ENCODE measurements at regions not wholly inside any gene's neighbourhood (a gene's known extent, or its start where the extent isn't known, plus 50 kb on each side); places are given as distances from the start of the nearest gene placed in this dataset.

DNA sequence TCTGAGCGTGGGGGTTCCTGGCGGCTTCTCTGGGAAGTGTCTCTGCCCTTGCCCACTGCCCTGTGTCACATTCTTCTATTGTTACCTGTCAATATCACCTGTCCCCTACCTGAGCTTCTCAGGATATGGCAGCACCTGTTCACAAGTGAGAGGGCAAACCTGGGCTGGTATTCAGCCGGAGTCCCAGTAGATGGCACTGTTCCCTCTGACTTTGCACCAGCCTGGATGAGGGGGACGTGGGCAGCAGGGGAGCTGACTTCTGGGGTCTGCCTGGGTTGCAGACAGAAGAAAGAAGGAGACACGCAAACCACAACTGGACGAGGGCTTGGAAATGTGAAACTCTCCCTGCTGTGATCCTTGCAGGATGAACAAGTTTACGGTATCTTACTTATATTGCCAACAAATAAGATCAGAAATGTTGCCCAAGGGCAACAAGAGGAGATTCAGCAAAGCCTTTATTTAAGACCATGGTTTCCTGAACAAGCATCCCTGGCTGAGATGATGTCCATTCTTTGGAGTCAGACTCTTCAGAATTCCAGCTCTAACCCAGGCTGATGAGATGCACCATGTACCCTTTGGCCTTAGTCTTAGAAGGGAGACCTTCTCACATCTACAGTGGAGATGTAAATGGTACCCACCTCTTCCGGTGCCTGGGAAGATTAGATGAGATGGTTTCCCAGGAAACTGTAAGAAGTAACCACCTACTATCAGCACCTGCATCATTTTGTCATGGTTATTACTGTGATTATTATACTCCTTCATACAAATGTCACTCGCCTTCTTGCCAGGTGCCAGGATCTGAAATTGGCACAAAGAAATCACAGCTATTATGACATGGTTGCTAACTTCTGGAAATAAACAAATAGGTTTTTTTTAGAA lies 400.0 kb upstream of the CDH4 start:
- DNase-seq (ENCODE audit: low spot score), result peak; percentile 64

DNA sequence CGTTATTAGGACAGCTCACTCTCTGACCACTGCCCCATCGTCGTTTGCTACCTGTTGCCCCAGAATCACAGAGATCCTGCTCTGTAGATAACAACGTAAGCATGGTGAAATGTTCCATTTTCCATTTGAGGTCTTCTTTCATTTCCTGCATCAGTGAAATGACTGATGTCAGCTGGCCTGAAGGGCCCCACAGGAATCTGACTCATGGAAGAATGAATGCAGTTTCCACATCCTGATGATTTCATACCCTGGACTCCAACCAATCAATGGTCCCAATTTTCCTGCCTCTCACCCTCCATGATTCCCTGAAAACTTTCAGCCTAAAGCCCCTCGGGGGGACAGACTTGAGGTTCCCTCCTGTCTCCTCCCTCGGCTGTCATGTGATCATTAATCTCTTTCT lies 394.4 kb upstream of the CDH4 start:
- DNase-seq (ENCODE audit: low spot score), result no peak

DNA sequence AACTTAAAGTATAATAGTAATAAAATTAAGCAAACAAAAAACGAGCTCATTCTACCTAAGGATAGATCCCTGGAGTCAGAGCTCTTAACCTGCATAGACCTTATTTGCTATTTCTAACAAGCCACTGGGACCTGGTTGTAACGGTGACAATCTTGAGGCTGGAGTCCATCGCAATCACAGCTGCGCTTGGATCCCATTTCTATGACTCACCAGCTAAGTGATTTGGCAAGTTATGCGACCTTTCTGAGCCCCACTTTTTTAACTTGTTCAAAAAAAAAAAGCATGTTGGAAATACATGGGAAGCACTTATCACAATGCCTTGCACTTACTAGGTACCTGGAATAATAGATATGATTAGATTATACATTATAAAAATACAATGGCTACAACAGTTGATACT lies 389.5 kb upstream of the CDH4 start:
- no peak for DNase-seq (ENCODE audit: low spot score)

DNA sequence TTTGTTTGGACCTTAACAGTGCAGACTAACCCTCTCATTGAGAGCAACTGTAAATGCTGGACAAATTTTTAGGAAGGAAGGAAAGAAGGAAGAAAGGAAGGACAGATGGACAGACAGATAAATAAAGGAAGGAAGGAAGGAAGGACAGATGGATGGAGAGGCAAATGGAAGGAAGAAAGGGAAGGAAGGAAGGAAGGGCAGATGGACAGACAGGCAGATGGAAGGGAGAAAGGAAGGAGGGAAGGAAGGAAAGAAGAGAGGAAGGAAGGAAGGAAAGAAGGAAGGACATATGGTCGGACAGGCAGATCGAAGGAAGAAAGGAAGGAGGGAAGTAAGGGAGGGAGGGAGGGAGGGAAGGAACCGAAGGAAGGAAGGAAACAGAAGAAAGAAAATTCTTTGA lies 388.5 kb upstream of the CDH4 start:
- DNase-seq (ENCODE audit: low spot score), result no peak

DNA sequence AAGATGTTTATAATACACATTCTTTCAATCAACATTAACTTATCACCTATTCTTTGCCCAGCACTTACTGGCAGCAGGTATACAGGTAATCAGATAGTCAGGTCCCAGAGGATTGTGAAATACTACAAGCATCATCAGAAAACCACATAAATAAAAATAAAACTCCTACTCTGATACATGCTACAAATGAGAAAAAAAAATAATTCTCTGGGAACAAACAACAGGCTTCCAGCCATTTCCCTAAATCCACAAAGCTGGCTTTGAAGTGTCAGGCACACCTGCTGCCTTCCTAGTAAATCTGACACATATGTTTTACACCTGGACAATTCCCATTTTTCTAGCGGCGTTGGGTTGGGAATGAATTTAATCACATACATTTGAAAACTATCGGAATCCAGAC lies 384.5 kb upstream of the CDH4 start:
- DNase-seq (ENCODE audit: low spot score), result no peak

DNA sequence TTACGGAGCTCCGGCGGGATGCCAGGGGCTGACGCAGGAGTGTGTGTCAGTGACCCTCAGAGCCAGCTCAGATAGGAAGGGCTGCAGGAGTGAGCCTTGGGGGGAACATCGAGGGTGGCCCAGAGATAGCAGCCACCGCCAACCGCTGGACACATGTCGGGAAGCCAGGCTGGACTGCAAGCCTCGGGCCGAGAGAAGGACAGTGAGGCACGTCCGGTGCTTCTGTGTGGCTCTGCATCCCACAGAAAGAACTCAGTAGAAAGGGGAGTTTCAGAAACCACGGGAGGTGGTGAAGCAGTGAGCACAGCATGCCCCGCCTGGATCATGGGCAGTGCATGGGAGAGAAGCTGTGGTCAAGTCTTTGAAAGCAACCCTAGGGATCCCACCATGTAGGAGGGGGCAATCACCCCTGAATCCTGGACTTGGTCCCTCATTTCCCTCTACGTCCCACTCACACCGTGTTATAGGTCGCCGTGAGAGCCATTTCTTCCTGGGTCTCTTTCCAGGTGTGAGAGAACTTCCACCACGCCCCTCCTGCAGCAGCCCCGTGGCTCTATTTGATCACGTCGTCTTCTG lies 383.7 kb upstream of the CDH4 start:
- no peak for DNase-seq (ENCODE audit: low spot score)

DNA sequence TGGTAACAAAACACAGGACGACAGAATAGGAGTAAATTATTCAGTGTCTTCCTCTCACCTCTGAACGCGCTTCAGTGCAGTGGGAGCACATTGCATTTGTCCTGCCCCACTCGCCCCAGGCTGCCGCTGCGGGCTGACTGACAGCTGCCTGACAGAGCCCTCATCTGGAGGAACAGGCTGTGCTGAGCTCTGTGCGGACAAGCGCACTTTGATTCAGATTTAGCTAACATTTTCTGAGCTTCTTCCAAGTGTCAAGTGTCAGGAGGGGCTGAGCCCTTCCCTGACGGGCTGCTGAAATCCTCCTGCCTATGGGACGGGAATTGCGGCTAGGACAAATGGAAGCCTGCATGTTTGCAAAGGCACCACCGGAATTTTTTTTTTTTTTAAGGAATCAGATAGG lies 383.0 kb upstream of the CDH4 start:
- DNase-seq (ENCODE audit: low spot score), result no peak

DNA sequence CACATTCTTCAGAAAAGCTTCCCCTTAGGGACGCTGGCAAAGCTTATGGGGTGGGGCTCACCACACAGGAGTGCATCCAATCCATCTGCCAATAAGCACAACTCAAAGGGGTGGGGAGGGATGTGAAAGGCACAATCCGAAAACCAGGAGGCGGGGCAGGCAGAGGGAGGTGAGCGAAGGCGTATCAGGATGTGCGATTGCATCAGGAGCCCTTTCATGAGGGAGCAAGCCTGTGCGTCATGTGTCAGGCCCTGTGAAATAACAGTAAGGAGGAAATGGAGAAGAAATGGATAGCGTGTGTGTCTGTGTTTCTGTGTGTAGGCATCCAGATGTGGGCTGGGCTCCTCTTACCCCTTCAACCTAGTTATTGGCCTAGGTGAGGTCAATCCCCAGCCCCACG lies 382.4 kb upstream of the CDH4 start:
- DNase-seq (ENCODE audit: low spot score), result no peak

DNA sequence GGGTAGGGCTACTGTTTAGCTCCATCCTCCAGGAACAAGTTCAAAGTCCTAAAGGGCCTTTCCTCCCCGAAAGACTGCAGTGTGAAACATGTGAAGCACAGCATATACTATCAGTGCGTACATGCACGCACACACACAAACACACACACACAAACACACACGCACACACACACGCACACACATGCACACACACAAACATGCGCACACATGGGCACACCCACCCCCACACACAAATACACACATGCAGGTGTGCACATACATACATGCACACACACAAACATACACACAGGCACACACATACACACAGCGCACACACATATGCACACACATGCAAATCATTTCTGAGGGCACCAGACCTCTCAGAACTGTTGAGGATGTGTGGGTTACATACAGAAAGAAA lies 382.0 kb upstream of the CDH4 start:
- no peak for DNase-seq (ENCODE audit: low spot score)

DNA sequence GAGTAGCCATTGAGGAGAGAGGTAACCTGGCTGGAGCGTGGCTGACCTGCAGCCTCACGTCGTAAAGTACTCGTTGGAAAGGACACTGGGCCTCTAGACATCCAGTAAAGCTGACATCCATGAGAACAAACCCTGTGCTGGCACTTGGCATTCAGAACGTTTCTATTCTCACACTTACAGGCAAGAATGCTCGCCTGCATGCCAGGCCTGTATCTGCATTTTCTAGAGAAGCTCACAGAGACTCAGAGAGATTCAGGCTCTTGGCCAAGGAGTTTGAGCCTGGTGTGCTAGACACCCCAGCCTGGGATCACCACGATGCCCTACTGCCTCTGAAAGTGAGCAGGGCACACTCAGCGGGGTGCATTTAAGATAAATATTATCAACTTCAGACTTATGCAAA lies 379.8 kb upstream of the CDH4 start:
- no peak for DNase-seq (ENCODE audit: low spot score)

DNA sequence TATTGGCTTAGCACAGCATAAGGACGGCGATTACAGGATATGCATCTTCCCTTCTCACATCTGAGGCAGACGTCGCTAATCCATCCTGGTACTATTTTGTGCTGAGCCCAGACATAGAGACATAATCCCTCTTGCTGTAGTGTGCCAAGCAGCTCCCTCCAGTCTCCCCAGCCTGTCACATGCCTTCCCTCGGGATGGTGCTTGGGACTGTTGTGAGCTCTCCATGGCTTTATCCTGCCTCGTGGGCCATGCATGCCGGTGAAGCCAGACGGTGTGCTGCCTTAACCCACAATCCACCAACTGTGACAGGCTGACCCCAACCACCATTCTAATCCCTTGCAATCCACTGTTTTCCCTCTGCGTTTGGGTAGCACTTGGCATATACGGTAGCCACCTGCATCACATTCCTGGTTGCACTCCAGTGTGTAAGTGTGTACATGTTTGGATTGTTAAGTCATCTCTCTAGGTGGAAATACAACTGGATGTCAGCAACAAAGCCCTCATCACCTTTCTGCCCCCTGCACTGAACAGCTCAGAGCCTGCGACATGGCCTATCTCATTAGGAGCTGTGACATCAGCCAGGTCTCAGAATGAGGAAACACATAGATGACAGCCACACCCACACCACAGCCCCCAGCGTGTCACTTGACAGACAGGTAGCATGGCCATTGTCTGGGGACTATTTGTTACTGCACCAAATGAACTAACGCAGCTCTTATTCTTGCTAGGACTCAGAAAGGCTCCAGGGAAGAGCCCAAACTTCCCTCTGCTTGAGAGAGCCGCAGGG lies 374.8 kb upstream of the CDH4 start:
- DNase-seq (ENCODE audit: low spot score), result no peak

DNA sequence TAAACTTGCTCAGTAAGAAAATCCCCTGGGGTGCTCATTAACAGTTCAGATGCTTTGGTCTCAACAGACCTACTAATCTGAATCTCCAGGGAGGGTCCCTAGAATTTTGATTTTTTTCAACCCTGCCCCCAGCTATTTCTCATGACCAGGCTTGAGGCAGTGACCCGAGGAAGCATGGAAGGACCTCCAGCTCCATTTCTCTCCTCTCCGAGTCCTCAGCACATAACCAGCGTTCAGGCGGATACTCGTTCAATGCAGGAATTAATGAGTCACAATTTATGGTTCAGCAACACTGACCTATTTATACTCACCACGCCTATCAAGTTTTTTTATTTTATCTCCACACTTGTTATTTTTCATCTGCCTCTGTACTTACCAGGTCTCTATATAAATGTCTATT lies 369.2 kb upstream of the CDH4 start:
- no peak for DNase-seq (ENCODE audit: low spot score)

DNA sequence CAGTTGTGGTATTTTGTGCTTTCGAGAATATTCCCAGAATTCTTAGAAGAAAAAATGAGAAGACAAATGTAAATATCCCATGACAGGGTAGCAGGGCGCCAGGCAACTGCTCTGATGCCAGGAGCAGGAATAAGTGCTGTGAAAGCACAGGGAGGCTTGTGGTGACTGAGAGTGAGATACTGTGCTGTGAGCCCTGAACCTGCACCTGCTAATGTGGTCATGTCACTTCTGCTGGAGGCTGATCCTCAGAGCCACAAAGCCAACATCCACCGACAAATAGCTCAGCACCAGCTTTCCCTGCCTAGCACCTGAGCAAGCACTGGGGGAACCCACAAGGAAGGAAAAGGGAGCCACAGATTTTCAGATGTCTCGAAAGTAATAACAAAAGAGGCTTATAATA lies 368.6 kb upstream of the CDH4 start:
- no peak for DNase-seq (ENCODE audit: low spot score)

DNA sequence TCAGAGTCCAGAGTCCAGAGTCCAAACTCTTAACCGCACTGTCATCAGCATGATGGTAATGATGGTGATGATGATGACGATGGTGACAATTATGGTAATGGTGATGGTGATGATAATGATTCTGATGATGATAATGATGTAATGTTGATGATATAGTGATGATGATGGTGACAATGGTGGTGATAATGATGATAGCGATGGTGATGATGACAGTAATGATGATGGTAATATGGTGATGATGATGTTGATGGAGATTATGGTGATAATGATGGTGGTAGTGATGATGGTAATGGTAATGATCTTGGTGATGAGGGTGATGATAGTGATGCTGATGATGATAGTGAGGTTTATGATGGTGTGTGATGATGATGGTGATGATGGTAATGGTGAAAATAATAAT lies 367.8 kb upstream of the CDH4 start:
- no peak for DNase-seq (ENCODE audit: low spot score)

DNA sequence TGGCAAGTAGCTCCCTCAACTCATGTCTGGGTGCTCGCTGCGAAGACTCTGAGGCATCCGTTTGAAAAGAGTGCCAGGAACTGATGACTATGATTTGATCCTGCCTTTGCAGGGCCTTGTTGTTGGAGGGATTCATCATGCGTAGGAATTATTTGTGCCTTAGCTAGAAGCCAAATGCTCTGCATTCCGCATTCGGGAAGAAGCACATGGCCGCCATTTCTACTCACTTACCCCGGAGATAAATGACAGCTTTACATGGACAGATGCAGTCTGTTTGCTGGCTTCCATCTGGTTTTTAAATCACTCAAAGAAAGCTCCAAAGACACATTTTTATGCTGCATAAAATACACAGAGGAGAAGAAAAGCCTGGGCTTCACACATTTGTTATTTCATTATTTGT lies 363.3 kb upstream of the CDH4 start:
- DNase-seq (ENCODE audit: low spot score), result no peak

DNA sequence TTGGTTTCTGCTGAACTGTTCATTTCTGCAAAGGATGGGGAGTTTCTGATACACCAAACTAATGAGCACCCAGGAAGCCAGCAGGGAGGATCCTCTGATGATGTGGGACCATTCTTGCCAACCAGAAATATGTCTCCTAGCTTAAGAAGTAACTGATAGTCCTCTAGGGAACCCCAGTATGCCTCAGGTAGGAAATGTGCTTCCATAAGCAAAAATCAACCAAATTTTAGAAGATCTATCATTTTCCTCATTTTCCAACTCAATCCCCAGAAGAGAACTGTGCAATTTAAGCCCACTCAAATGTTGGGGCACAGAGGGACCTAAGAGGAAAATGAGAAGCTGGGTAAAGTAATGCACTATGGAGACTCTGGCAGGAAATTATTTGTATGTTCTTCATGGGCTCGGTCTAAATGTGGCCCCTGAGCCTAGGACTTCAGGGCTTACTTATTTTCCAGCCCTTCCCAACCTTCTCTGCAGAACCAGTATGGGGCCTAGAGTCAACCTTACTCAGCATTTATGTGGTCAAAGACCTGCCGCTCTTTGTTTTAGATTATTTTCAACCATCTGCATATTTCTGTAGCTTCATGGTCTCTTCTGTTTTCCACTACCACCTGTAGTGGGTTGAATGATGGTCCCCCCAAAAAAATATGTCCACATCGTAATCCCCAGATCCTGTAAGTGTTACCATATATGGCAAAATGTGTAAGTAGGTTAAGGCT lies 359.8 kb upstream of the CDH4 start:
- no peak for DNase-seq (ENCODE audit: low spot score)

DNA sequence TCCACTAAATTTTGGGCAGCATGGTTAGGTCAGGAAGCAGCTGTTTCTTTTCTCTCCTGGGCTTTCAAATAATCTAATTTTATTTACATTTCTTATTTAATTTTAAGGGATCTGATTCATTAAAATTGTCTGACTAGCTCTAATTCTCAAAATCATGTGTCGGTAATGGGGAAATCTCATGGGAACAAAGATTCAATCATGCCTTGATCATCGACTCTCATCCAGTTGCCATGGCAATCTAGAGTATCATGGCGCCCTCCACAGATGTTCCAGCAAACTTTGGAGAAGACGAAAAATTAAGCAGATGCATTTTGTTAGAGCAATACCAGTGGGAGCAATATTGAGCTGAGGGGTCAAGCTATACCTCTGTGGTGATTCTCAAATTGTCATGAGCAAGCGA lies 358.0 kb upstream of the CDH4 start:
- DNase-seq (ENCODE audit: low spot score), result no peak

DNA sequence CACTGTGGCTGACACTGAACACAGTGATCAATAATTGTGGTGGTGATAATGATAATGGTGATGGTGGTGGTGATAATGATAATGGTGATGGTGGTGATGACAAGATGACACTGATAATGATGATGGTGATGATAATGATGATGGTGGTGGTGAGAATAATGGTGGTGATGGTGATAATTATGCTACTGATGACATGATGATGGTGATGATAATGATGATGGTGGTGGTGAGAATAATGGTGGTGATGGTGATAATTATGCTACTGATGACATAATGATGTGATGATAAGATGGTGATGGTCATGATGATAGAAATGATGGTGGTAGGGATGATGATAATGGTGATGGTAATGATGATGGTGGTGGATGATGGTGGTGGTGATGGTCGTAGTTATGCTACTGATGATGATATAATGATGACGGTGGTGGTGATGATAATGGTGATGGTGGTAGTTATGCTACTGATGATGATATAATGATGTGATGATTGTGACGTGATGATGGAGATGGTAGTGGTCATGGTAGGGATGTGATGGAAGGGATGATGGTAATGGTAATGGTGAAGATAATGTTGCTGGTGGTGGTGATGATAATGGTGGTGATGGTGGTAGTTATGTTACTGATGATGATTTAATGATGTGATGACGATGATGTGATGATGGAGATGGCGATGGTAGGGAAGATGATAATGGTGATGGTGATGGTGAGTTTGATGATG lies 356.5 kb upstream of the CDH4 start:
- DNase-seq (ENCODE audit: low spot score), result no peak

DNA sequence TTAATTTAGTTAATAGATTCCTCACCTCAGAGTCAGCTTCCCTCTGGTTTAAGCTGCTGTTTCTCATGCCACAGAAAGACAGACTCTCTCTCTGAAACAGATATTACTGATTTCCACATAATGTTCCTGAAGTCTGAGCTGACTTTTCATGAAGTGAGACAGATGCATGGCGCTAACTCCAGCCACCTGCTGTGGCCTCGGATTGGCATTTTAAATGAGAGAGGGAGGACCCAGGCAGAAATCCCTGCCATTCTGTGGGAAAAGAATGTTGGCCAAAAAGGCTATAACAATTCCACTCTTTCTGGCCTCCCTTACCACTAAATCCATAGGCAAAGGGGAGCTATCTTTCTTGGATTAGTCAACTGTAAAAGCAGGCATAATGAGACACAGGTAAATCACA lies 354.1 kb upstream of the CDH4 start:
- no peak for DNase-seq (ENCODE audit: low spot score)

DNA sequence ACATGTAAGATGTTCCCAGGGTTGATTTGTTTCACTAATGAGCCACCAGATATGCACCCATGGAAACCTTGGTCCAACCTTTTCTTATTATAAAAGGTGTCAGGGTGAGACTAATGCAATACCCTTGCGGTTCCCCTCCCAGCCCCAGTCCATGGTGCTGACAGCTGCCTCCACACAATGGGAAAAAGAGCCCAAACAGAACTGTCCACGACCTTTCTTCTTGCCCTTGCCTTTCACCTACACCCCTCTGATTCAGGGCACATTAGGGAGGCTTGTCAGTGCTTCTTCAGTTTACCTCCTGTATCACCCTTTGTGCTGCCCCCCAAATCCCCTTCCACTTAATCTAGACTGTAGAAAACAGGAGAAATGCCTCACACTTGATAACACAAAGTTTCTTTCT lies 352.7 kb upstream of the CDH4 start:
- no peak for DNase-seq (ENCODE audit: low spot score)

DNA sequence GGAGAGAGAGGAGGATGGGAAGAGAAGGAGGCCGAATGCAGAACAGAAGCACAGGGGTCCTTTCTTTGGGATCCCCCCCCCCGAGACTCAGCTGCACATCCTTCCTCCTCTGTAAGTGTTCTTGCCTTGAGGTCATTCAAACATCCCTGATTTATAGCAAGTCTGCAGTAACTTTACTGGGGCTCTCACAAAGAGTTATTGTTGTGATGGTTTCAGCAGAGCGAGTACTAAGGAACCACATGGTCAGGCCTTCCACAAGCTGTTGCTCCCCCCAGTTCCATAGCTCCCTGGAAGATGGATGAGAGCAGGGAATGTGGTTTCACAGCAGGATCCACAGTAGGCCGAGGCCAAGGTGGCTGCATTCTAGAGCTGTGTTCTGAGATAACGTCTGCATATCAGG lies 351.4 kb upstream of the CDH4 start:
- no peak for DNase-seq (ENCODE audit: low spot score)

DNA sequence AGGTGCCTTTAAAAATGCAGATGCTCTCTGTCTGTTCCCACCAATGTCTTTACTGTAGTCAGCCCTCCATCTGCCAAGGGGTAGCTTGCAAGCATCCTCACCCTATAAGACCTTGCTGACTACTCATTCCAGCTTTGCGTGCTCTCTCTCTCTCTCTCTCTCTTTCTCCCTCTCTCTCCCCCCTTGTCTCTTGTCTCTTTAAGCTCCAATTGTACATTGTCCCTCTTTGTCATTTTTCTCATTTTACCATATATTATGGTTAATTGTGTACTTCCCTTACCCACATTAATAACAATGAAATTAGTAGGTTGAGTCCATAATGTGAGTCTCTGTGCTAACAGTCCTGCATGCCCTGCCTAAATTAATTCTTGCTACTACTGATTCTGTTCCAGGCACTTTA lies 350.2 kb upstream of the CDH4 start:
- no peak for DNase-seq (ENCODE audit: low spot score)

Data from ecto neural progenitor cell (in vitro differentiated cells).